ENCODE measurements at regions not wholly inside any gene's neighbourhood (a gene's known extent, or its start where the extent isn't known, plus 50 kb on each side); places are given as distances from the start of the nearest gene placed in this dataset.
"Not testable (repeated sequence)": the region's sequence is repeated elsewhere in the genome, so short reads cannot be mapped to it uniquely, and the experiment has no call there.

GRCh38 chr1:229928767-229929166 lies 138.3 kb upstream of the GALNT2 start:
- no peak for DNase-seq (ENCODE audit: low read depth)
- in situ Hi-C loops (cut with HindIII; ENCODE audit: low pct_unique_long_range_greater_than_20kb, low sequenced_read_pairs) = no loop called here

- DNase-seq (ENCODE audit: low read depth); in situ Hi-C loops (cut with HindIII; ENCODE audit: low pct_unique_long_range_greater_than_20kb, low sequenced_read_pairs): not testable (repeated sequence)
Observed at GRCh38 chr1:229931751-229932150, 135.3 kb upstream of the GALNT2 start.

- DNase-seq (ENCODE audit: low read depth); in situ Hi-C loops (cut with HindIII; ENCODE audit: low pct_unique_long_range_greater_than_20kb, low sequenced_read_pairs): not testable (repeated sequence)
Observed at GRCh38 chr1:229935157-229935556, 131.9 kb upstream of the GALNT2 start.

DNA sequence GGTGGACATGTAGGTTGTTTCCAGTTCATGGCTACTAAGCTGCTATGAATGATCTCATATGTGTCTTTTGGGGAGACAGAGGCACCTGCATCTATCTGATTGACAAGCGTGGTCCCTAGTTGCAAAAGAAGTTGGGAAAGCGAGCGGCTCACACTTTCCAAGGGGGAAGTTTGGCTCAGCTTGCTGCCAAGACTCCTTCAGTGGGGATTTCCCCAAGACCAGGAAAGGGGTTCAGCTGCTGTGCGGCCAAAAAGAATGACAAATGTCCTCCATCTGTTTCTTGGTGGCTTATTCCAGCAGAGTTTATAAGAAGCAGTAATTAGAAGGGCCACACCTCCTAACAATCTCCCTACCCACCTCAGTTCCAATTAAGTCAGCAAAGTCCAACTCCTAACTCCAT lies 128.5 kb upstream of the GALNT2 start:
- DNase-seq (ENCODE audit: low read depth) = no peak
- in situ Hi-C loops (cut with HindIII; ENCODE audit: low pct_unique_long_range_greater_than_20kb, low sequenced_read_pairs) = no loop called here

DNA sequence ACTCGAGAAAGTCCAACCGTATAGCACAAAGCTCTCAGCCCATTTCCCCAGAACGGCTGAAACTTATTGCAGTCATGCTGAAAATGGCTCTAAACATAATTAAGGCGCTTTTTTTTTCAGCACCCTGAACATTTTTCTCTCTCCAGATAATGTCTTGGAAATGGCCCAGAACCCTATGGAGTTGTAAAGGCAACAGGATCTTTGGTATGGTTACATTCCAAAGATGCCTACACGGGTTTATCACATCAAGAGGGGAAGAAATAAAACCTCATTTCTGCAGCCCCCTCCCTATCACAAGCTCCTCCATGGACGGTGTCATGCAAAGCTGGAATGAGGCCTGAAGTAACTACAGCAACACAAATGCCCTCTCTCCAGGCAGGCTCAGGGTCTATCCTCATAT lies 126.4 kb upstream of the GALNT2 start:
- DNase-seq (ENCODE audit: low read depth) = no peak
- in situ Hi-C loops (cut with HindIII; ENCODE audit: low pct_unique_long_range_greater_than_20kb, low sequenced_read_pairs) = no loop called here

DNA sequence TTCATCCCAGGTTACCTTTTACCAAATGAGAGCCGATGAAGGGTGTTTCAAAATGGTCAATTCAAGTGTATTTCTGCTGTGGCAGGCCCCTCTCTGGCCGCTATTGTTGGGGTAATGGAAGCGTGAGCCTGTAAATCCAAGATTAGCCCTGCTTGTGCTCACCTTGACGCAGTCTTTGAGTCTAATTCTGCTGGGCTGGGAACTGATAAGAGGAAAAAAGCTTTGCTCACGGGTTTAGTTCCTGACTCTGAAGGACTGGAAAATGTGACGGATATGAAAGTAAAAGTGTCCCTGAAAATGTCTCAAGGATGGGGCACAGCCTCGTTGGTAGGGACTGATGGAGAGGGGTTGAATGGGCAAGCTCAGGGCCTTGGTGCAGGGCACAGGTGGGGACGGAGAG lies 125.9 kb upstream of the GALNT2 start:
- in situ Hi-C loops (cut with HindIII; ENCODE audit: low pct_unique_long_range_greater_than_20kb, low sequenced_read_pairs) = no loop called here

GRCh38 chr1:229941831-229942230 lies 125.2 kb upstream of the GALNT2 start:
- in situ Hi-C loops (cut with HindIII; ENCODE audit: low pct_unique_long_range_greater_than_20kb, low sequenced_read_pairs) = no loop called here
- no peak for DNase-seq (ENCODE audit: low read depth)

More for the DNA sequence above, 125.9 kb upstream of the GALNT2 start:
- no peak for DNase-seq (ENCODE audit: low read depth)

DNA sequence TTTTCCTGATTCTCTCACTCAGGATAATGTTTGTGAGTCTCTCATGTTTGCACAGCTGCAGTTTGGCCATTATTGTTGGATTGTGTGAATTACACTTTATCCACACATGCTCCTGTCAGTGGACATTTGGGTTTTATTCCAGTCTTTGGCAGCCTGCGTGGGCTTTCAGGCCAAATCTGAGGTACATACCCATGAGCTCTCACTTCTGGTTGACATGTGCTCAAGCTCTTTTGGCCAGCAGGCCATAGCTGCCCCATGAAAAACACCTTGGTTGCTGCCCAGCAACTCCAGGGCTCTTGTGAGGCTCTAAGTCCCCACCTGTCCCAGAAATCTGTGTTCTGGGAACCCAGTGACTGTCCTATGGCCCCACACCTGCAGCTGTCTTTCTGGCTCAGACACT lies 124.5 kb upstream of the GALNT2 start:
- no peak for DNase-seq (ENCODE audit: low read depth)
- in situ Hi-C loops (cut with HindIII; ENCODE audit: low pct_unique_long_range_greater_than_20kb, low sequenced_read_pairs) = no loop called here

- in situ Hi-C loops (cut with HindIII; ENCODE audit: low pct_unique_long_range_greater_than_20kb, low sequenced_read_pairs) = no loop called here
- no peak for DNase-seq (ENCODE audit: low read depth)
Observed at GRCh38 chr1:229943148-229943714, 123.8 kb upstream of the GALNT2 start.

- DNase-seq (ENCODE audit: low read depth) = no peak
- in situ Hi-C loops (cut with HindIII; ENCODE audit: low pct_unique_long_range_greater_than_20kb, low sequenced_read_pairs) = no loop called here
Observed at GRCh38 chr1:229943988-229944743, 122.9 kb upstream of the GALNT2 start.

DNA sequence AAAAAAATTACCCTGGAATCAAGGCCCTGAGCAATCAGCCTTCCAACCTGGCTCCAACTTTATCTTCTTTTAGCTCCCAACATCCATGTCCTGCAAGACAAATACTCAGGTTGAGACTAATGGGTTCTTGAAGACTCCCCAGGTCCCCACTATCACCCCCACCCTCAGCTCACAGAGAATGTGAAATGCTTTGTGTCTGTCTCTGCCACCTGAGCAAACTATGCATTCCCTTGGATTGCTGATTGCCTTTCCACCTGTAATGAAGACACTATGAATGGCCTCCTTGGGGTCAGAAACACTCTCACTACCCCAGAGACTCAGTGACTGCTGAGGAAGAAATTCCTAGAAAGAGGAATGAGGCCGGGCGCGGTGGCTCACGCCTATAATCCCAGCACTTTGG lies 121.2 kb upstream of the GALNT2 start:
- in situ Hi-C loops (cut with HindIII; ENCODE audit: low pct_unique_long_range_greater_than_20kb, low sequenced_read_pairs) = no loop called here
- DNase-seq (ENCODE audit: low read depth) = no peak

GRCh38 chr1:229947968-229948367 lies 119.1 kb upstream of the GALNT2 start:
- no peak for DNase-seq (ENCODE audit: low read depth)
- in situ Hi-C loops (cut with HindIII; ENCODE audit: low pct_unique_long_range_greater_than_20kb, low sequenced_read_pairs) = no loop called here

GRCh38 chr1:229948438-229948837 lies 118.6 kb upstream of the GALNT2 start:
- DNase-seq (ENCODE audit: low read depth) = no peak
- in situ Hi-C loops (cut with HindIII; ENCODE audit: low pct_unique_long_range_greater_than_20kb, low sequenced_read_pairs) = no loop called here

DNA sequence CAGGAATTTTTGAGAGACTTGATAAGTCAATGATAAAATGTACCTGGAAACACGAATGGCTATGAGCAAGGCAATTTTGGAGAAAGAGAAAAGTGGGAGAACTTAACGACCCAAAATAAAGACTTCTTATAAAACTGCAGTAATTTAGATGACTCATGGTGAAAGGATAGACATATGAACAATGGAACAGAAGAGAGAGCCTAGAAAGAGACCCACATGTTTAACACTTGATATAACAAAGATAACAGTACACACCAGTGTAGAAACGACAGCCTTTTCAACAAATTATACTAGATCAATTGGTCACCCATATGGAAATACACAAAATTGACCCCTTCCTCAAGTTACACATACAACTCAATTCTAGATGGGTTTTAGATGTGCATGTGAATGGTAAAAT lies 117.5 kb upstream of the GALNT2 start:
- in situ Hi-C loops (cut with HindIII; ENCODE audit: low pct_unique_long_range_greater_than_20kb, low sequenced_read_pairs) = no loop called here
- DNase-seq (ENCODE audit: low read depth) = no peak

- DNase-seq (ENCODE audit: low read depth) = no peak
- in situ Hi-C loops (cut with HindIII; ENCODE audit: low pct_unique_long_range_greater_than_20kb, low sequenced_read_pairs) = no loop called here
Observed at GRCh38 chr1:229950020-229950419, 117.0 kb upstream of the GALNT2 start.

DNA sequence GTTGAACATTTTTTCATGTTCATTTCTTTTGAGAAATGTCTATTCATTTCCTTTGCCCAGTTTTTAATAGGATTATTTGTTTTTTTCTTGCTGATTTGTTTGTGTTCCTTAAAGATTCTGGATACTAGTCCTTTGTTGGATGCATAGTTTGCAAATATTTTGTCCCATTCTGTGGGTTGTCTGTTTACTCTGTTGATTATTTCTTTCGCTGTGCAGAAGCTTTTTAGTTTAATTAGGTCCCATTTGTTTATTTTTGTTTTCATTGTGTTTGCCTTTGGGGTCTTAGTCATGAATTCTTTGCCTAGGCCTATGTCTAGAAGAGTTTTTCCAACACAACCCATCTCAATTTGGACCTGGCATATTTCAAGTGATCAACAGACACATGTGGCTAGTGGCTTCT lies 116.1 kb upstream of the GALNT2 start:
- DNase-seq (ENCODE audit: low read depth) = no peak
- in situ Hi-C loops (cut with HindIII; ENCODE audit: low pct_unique_long_range_greater_than_20kb, low sequenced_read_pairs) = no loop called here

DNA sequence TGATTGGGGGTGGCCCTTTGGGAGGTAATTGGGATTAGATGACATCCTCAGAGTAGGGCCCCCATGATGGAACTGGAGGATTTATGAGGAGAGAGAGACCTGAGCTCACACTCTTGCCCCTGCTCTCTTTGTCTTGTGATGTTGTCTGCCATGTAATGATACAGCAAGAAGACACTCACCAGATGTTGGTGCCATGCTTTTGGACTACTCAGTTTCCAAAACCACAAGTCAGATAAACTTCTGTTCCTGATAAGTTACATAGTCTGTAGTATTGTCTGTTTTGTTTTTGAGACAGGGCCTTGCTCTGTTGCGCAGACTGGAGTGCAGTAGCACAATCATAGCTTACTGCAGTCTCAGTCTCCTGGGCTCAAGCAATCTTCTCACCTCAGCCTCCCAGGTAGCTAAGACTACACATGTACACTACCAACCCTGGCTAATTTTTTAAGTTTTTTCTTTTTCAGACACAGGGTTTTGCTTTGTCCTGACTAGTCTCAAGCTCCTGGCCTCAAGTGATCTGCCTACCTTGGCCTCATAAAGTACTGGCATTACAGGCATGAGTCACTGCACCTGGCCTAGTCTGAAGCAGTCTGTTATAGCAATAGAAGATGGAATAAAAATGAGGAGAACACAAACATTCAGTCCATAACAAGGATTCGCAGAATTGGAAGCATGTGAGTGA lies 115.0 kb upstream of the GALNT2 start:
- DNase-seq (ENCODE audit: low read depth) = no peak
- in situ Hi-C loops (cut with HindIII; ENCODE audit: low pct_unique_long_range_greater_than_20kb, low sequenced_read_pairs) = no loop called here

DNA sequence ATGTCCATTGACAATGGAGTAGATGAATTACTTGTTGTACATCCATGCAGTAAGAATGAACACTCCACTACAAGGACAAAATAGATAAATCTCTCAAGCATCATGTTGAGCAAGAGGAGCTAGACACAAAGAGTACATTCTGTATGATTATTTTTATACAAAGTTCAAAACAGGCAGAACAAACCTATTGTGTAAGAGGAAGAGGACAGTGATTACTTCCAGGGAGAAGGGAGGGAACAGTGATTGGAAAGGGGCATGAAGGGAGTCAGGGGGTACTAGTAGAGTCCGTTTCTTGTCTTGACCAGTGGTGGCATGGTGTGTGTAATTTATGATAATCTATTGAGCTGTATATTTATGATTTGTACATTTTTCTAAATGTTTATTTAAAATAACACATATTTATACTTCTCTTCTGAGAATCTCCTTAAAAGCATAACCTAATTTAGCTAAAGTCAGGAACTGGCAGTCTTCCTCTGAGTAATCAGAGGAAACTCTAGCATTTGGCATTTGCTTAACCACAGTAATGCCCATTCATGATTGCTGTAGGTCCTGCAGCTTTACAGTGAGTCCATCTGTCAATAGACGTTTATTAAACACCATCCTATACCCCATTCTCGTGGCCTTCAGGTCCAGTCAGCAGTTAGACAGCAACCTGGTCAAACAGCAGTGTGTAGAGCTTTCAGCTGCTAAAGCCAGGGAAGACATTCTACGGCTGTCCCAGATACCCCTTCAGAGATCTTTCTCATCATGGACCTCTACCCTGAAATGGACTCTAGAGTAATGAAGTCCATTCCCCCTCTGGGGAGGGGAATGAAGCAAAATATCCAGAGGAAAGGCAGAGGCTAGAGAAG lies 114.1 kb upstream of the GALNT2 start:
- DNase-seq (ENCODE audit: low read depth) = no peak
- in situ Hi-C loops (cut with HindIII; ENCODE audit: low pct_unique_long_range_greater_than_20kb, low sequenced_read_pairs) = no loop called here
